Astrocyte (in vitro differentiated cells and primary cell): ENCODE measurements at regions not wholly inside any gene's neighbourhood (a gene's known extent, or its start where the extent isn't known, plus 50 kb on each side); places are given as distances from the start of the nearest gene placed in this dataset.

Source experiments
- DNase-seq: peaks from one replicate; pipeline ENCODE4 v3.0.0-alpha.2; 2010; ENCODE audit warnings: low read depth
- FAIRE-seq: peaks from 2 replicates; lab custom pipeline; 2011; peaks lifted over from hg19 to GRCh38; lab: Jason Lieb, UNC
- H2AFZ ChIP-seq: 2 replicates; pipeline ENCODE4 v1.6.0; 2012; ENCODE audit warnings: low read depth, low read length, inconsistent platforms
- H3K27ac ChIP-seq: 2 replicates; pipeline ENCODE4 v1.5.1; 2011; ENCODE audit warnings: low read depth, low read length, inconsistent platforms
- H3K27me3 ChIP-seq: 2 replicates; pipeline ENCODE4 v1.6.0; 2011; ENCODE audit warnings: low read length, inconsistent platforms; ENCODE audit not compliant: insufficient read depth
- H3K36me3 ChIP-seq: 2 replicates; pipeline ENCODE4 v1.5.1; 2011; ENCODE audit warnings: low read length, inconsistent platforms; ENCODE audit not compliant: insufficient read depth
- H3K4me1 ChIP-seq: 2 replicates; pipeline ENCODE4 v1.5.1; 2011; ENCODE audit warnings: low read length, inconsistent platforms; ENCODE audit not compliant: insufficient read depth
- H3K4me2 ChIP-seq: 2 replicates; pipeline ENCODE4 v1.6.0; 2012; ENCODE audit warnings: low read length, inconsistent platforms
- H3K4me3 ChIP-seq: 2 replicates; pipeline ENCODE4 v1.5.1; 2011; ENCODE audit warnings: low read depth, mild to moderate bottlenecking, low read length, inconsistent platforms; ENCODE audit not compliant: insufficient read depth
- H3K79me2 ChIP-seq: 2 replicates; pipeline ENCODE4 v1.6.0; 2012; ENCODE audit warnings: mild to moderate bottlenecking, low read length, inconsistent platforms; ENCODE audit not compliant: insufficient read depth
- H3K9ac ChIP-seq: 2 replicates; pipeline ENCODE4 v1.6.0; 2012; ENCODE audit warnings: mild to moderate bottlenecking, low read length, inconsistent platforms
- H3K9me3 ChIP-seq: 2 replicates; pipeline ENCODE4 v1.5.1; 2012; ENCODE audit warnings: low read depth, mild to moderate bottlenecking, low read length, inconsistent platforms; ENCODE audit not compliant: insufficient read depth
- H4K20me1 ChIP-seq: 2 replicates; pipeline ENCODE4 v1.6.0; 2012; ENCODE audit warnings: low read length, inconsistent platforms; ENCODE audit not compliant: insufficient read depth
- H3K27ac Mint-ChIP-seq: one replicate; pipeline ENCODE4 v1.8.0; 2021; ENCODE audit warnings: mild to moderate bottlenecking, mixed read lengths; ENCODE audit not compliant: unreplicated experiment
- H3K27me3 Mint-ChIP-seq: one replicate; pipeline ENCODE4 v1.8.0; 2021; ENCODE audit warnings: low read depth, mixed read lengths; ENCODE audit not compliant: unreplicated experiment
- H3K36me3 Mint-ChIP-seq: one replicate; pipeline ENCODE4 v1.8.0; 2021; ENCODE audit warnings: low read depth, mixed read lengths; ENCODE audit not compliant: unreplicated experiment
- H3K4me1 Mint-ChIP-seq: one replicate; pipeline ENCODE4 v1.8.0; 2021; ENCODE audit warnings: low read depth, mixed read lengths; ENCODE audit not compliant: unreplicated experiment
- H3K4me3 Mint-ChIP-seq: one replicate; pipeline ENCODE4 v1.8.0; 2021; ENCODE audit warnings: mild to moderate bottlenecking, moderate library complexity, mixed read lengths; ENCODE audit not compliant: unreplicated experiment
- H3K9me3 Mint-ChIP-seq: one replicate; pipeline ENCODE4 v1.8.0; 2021; ENCODE audit warnings: mild to moderate bottlenecking, mixed read lengths; ENCODE audit not compliant: unreplicated experiment
- CTCF ChIP-seq: IDR thresholded peaks from 2 replicates; pipeline ENCODE4 v1.5.1; 2011; ENCODE audit warnings: low read depth, mild to moderate bottlenecking, inconsistent platforms, low read length, moderate library complexity; ENCODE audit not compliant: insufficient read depth
- EZH2 ChIP-seq: IDR thresholded peaks from 2 replicates; pipeline ENCODE4 v1.6.1; 2012; ENCODE audit warnings: mild to moderate bottlenecking, low read length, inconsistent platforms; ENCODE audit not compliant: insufficient read depth

GRCh38 chr16:22643886-22644285 lies 133.2 kb downstream of the NPIPB5 start:
- H3K27ac ChIP-seq: no peak overlapping the region

GRCh38 chr16:22645868-22646267 lies 135.2 kb downstream of the NPIPB5 start:
- Histone ChIP-seq H3K4me3 (no peak overlapping the region), H3K4me1 (no peaks in the 10 kb centered on the region), H3K79me2 (no peaks in the 10 kb centered on the region), H3K27me3 (peaks cover 30% of the 10 kb centered on the region), H2AFZ (no peak overlapping the region), H3K36me3 (no peaks in the 10 kb centered on the region), H3K27ac (no peak overlapping the region), H3K9ac (no peak overlapping the region), H4K20me1 (no peaks in the 10 kb centered on the region), H3K4me2 (no peak overlapping the region), H3K9me3 (no peaks in the 10 kb centered on the region)
- TF ChIP-seq EZH2: no peak
- TF ChIP-seq CTCF: no peak
- Mint-ChIP-seq H3K36me3 (no peaks in the 10 kb centered on the region), H3K4me1 (no peaks in the 10 kb centered on the region), H3K9me3 (no peaks in the 10 kb centered on the region), H3K27me3 (peaks cover 2% of the 10 kb centered on the region), H3K27ac (no peak overlapping the region), H3K4me3 (no peak overlapping the region)
- DNase-seq (no peak), FAIRE-seq (no peak)

More at GRCh38 chr16:22643886-22644285, 133.2 kb downstream of the NPIPB5 start:
- H3K4me1 ChIP-seq: no peaks in the 10 kb centered on the region
- DNase-seq: no peak
- H3K4me3 Mint-ChIP-seq: no peak overlapping the region
- TF ChIP-seq CTCF (no peak), EZH2 (no peak)
- no peak overlapping the region for H3K9ac ChIP-seq
- peaks cover 27% of the 10 kb centered on the region for H3K27me3 ChIP-seq
- H3K27me3 Mint-ChIP-seq: peaks cover 2% of the 10 kb centered on the region
- H2AFZ ChIP-seq: no peak overlapping the region
- no peak for FAIRE-seq
- no peaks in the 10 kb centered on the region for H3K9me3 Mint-ChIP-seq
- no peak overlapping the region for H3K27ac Mint-ChIP-seq
- no peaks in the 10 kb centered on the region for H3K36me3 ChIP-seq
- no peak overlapping the region for H3K4me2 ChIP-seq
- H3K36me3 Mint-ChIP-seq: no peaks in the 10 kb centered on the region
- H4K20me1 ChIP-seq: no peaks in the 10 kb centered on the region
- no peaks in the 10 kb centered on the region for H3K79me2 ChIP-seq
- H3K4me3 ChIP-seq: no peak overlapping the region
- H3K9me3 ChIP-seq: no peaks in the 10 kb centered on the region
- no peaks in the 10 kb centered on the region for H3K4me1 Mint-ChIP-seq

- no peak overlapping the region for H3K4me3 Mint-ChIP-seq
- no peak overlapping the region for H3K27ac Mint-ChIP-seq
- DNase-seq (no peak), FAIRE-seq (no peak)
- no peaks in the 10 kb centered on the region for H3K79me2 ChIP-seq
- no peak overlapping the region for H3K9ac ChIP-seq
- H3K36me3 ChIP-seq: no peaks in the 10 kb centered on the region
- no peaks in the 10 kb centered on the region for H3K4me1 Mint-ChIP-seq
- H3K9me3 Mint-ChIP-seq: no peaks in the 10 kb centered on the region
- H3K27me3 ChIP-seq: peaks cover 30% of the 10 kb centered on the region
- TF ChIP-seq EZH2 (no peak), CTCF (no peak)
- no peaks in the 10 kb centered on the region for H3K4me1 ChIP-seq
- H3K4me3 ChIP-seq: no peak overlapping the region
- peaks cover 2% of the 10 kb centered on the region for H3K27me3 Mint-ChIP-seq
- H4K20me1 ChIP-seq: no peaks in the 10 kb centered on the region
- no peaks in the 10 kb centered on the region for H3K9me3 ChIP-seq
- no peak overlapping the region for H3K4me2 ChIP-seq
- no peak overlapping the region for H3K27ac ChIP-seq
- H2AFZ ChIP-seq: no peak overlapping the region
- no peaks in the 10 kb centered on the region for H3K36me3 Mint-ChIP-seq
Measured at GRCh38 chr16:22646948-22647556, 136.4 kb downstream of the NPIPB5 start.
